ENCODE measurements at regions not wholly inside any gene's neighbourhood (a gene's known extent, or its start where the extent isn't known, plus 50 kb on each side); places are given as distances from the start of the nearest gene placed in this dataset.

- TF ChIP-seq CTCF (IDR thresholded peaks at IDR 0.05; ENCODE audit: low read length), result no peak
- TF ChIP-seq EZH2 (IDR thresholded peaks at IDR 0.05; ENCODE audit: borderline replicate concordance, low read length), result no peak
Observed at GRCh38 chr18:39349801-39350200, 1784.2 kb upstream of the CELF4 start.
